ENCODE measurements at regions not wholly inside any gene's neighbourhood (a gene's known extent, or its start where the extent isn't known, plus 50 kb on each side); places are given as distances from the start of the nearest gene placed in this dataset.

- DNase-seq (no peak), ATAC-seq (peak; percentile 67 to 72)
- intact Hi-C loops (cut with DNase I) = no loop called here
- Histone ChIP-seq H3K9me3 (no peaks in the 10 kb centered on the region), H3K4me3 (peak overlapping the region; percentile 25), H3K36me3 (no peaks in the 10 kb centered on the region), H3K27me3 (ENCODE audit: low read depth) (no peaks in the 10 kb centered on the region), H3K4me1 (peaks cover 51% of the 10 kb centered on the region), H3K27ac (peak overlapping the region; percentile 81)
- TF ChIP-seq, protein P1, sequence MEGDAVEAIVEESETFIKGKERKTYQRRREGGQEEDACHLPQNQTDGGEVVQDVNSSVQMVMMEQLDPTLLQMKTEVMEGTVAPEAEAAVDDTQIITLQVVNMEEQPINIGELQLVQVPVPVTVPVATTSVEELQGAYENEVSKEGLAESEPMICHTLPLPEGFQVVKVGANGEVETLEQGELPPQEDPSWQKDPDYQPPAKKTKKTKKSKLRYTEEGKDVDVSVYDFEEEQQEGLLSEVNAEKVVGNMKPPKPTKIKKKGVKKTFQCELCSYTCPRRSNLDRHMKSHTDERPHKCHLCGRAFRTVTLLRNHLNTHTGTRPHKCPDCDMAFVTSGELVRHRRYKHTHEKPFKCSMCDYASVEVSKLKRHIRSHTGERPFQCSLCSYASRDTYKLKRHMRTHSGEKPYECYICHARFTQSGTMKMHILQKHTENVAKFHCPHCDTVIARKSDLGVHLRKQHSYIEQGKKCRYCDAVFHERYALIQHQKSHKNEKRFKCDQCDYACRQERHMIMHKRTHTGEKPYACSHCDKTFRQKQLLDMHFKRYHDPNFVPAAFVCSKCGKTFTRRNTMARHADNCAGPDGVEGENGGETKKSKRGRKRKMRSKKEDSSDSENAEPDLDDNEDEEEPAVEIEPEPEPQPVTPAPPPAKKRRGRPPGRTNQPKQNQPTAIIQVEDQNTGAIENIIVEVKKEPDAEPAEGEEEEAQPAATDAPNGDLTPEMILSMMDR (IDR thresholded peaks at IDR 0.05) = no peak
These were observed 166.4 kb upstream of the ADO start for GRCh38 chr10:62638062-62638477.

- H3K36me3 ChIP-seq = no peaks in the 10 kb centered on the region
- H3K27me3 ChIP-seq (ENCODE audit: low read depth) = no peaks in the 10 kb centered on the region
- H3K4me3 ChIP-seq = no peak overlapping the region
- no peak overlapping the region for H3K27ac ChIP-seq
- ATAC-seq = no peak
- peaks cover 45% of the 10 kb centered on the region for H3K4me1 ChIP-seq
- no peak for DNase-seq
- intact Hi-C loops (cut with DNase I) = no loop called here
- TF ChIP-seq, protein P1 (IDR thresholded peaks at IDR 0.05) = no peak
- H3K9me3 ChIP-seq = no peaks in the 10 kb centered on the region
These were observed 165.4 kb upstream of the ADO start for GRCh38 chr10:62639144-62639543.

DNA sequence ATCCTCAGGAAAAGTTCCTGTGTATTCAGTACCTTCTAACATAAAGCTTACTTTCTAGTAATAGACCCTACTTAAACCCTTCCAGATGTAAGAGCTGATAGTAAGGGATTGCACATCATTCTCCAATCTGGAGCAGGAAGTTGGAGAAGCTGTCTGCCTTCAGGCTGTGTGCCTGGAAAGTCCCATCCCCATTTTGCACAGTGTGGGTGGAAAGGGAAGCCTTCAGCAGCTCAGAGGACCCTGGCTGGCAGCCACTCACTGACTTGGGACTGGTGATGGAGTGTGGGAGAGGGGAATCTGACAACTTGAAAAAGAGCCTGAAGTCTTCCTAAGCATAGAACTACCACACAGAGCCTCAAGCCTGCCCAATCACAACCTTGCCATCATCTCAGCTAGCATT, 164.1 kb upstream of the ADO start:
- ATAC-seq (peak in 1 of 2 donors; percentile 6), DNase-seq (no peak)
- intact Hi-C loops (cut with DNase I) = no loop called here
- Histone ChIP-seq H3K36me3 (no peaks in the 10 kb centered on the region), H3K27me3 (ENCODE audit: low read depth) (no peaks in the 10 kb centered on the region), H3K9me3 (no peaks in the 10 kb centered on the region), H3K27ac (no peak overlapping the region), H3K4me1 (peaks cover 32% of the 10 kb centered on the region), H3K4me3 (no peak overlapping the region)
- TF ChIP-seq, protein P1 (IDR thresholded peaks at IDR 0.05) = no peak

GRCh38 chr10:62643606-62644587, 160.6 kb upstream of the ADO start:
- Histone ChIP-seq H3K4me3 (no peak overlapping the region), H3K27me3 (ENCODE audit: low read depth) (no peaks in the 10 kb centered on the region), H3K4me1 (peaks cover 3% of the 10 kb centered on the region), H3K9me3 (no peaks in the 10 kb centered on the region), H3K27ac (no peak overlapping the region), H3K36me3 (no peaks in the 10 kb centered on the region)
- peak; percentile 37 to 44 for ATAC-seq
- TF ChIP-seq, protein P1 (IDR thresholded peaks at IDR 0.05) = no peak
- DNase-seq = no peak
- intact Hi-C loops (cut with DNase I) = no loop called here

GRCh38 chr10:62647375-62648092, 157.0 kb upstream of the ADO start:
- Histone ChIP-seq H3K27ac (no peak overlapping the region), H3K4me3 (no peak overlapping the region), H3K9me3 (no peaks in the 10 kb centered on the region), H3K4me1 (no peaks in the 10 kb centered on the region), H3K36me3 (no peaks in the 10 kb centered on the region), H3K27me3 (ENCODE audit: low read depth) (no peaks in the 10 kb centered on the region)
- TF ChIP-seq, protein P1 (IDR thresholded peaks at IDR 0.05) = no peak
- intact Hi-C loops (cut with DNase I) = no loop called here
- no peak for ATAC-seq
- no peak for DNase-seq
